Liver (tissue), 8 donors: ENCODE measurements at regions not wholly inside any gene's neighbourhood (a gene's known extent, or its start where the extent isn't known, plus 50 kb on each side); places are given as distances from the start of the nearest gene placed in this dataset.

ENCODE experiments used
- DNase-seq: peaks from one replicate; pipeline ENCODE4 v3.0.0-alpha.2; 2017; ENCODE audit warnings: low spot score
- H3K27ac ChIP-seq, 2 donors: one replicate each; pipeline ENCODE4 v1.7.0; 2013; ENCODE audit warnings: inconsistent platforms in 2 of 2, low read length in 2 of 2, control low read depth in 1 of 2, low read depth in 1 of 2, mild to moderate bottlenecking in 1 of 2
- H3K27me3 ChIP-seq, 4 donors: one replicate each; pipeline versions ENCODE4 v1.6.1 to v1.7.0; 2013; ENCODE audit warnings: low read length in 3 of 4, inconsistent platforms in 1 of 4, mild to moderate bottlenecking in 1 of 4, moderate library complexity in 1 of 4; ENCODE audit not compliant: control insufficient read depth in 4 of 4, insufficient read depth in 4 of 4
- H3K36me3 ChIP-seq, 4 donors: one replicate each; pipeline versions ENCODE4 v1.6.1 to v1.7.0; 2013; ENCODE audit warnings: low read length in 3 of 4, mild to moderate bottlenecking in 3 of 4, low read depth in 1 of 4, moderate library complexity in 1 of 4; ENCODE audit not compliant: control insufficient read depth in 4 of 4, insufficient read depth in 3 of 4
- H3K4me1 ChIP-seq, 4 donors: one replicate each; pipeline versions ENCODE4 v1.6.1 to v1.7.0; 2013; ENCODE audit warnings: low read length in 3 of 4, mild to moderate bottlenecking in 3 of 4, moderate library complexity in 1 of 4; ENCODE audit not compliant: control insufficient read depth in 4 of 4, insufficient read depth in 4 of 4
- H3K4me3 ChIP-seq, 3 donors: one replicate each; pipeline versions ENCODE4 v1.6.1 to v1.7.0; 2013; ENCODE audit warnings: low read length in 3 of 3, control low read depth in 1 of 3, low read depth in 1 of 3, mild to moderate bottlenecking in 1 of 3
- H3K9ac ChIP-seq, 2 donors: one replicate each; pipeline ENCODE4 v1.7.0; 2013; ENCODE audit warnings: low read length in 2 of 2, mild to moderate bottlenecking in 2 of 2, moderate library complexity in 2 of 2, control low read depth in 1 of 2, low read depth in 1 of 2
- H3K9me3 ChIP-seq, 4 donors: one replicate each; pipeline versions ENCODE4 v1.6.1 to v1.7.0; 2013; ENCODE audit warnings: low read length in 3 of 4; ENCODE audit not compliant: control insufficient read depth in 4 of 4
- CTCF ChIP-seq: fragments of 150-350 bp; IDR thresholded peaks from 2 replicates; pipeline ENCODE4 v1.5.1; 2017; ENCODE audit warnings: improper control_type of control experiment, low read depth, low read length; ENCODE audit not compliant: missing input control
- EGR1 ChIP-seq, 2 donors: IDR thresholded peaks; 2 replicates each; pipeline ENCODE4 v1.6.1; 2016 to 2018; ENCODE audit warnings: antibody characterized with exemption in 2 of 2, low read depth in 2 of 2
- FOXA2 ChIP-seq: IDR thresholded peaks from 2 replicates; pipeline ENCODE4 v1.6.1; 2016; ENCODE audit warnings: antibody characterized with exemption
- GABPA ChIP-seq, 2 donors: IDR thresholded peaks in 1 of 2; conservative IDR thresholded peaks in 1 of 2; 2 replicates each; pipeline ENCODE4 v1.6.1; 2016; ENCODE audit warnings: antibody characterized with exemption in 2 of 2, mild to moderate bottlenecking in 1 of 2, moderate library complexity in 1 of 2
- HNF4A ChIP-seq, 2 donors: conservative IDR thresholded peaks; 2 replicates each; pipeline ENCODE4 v1.6.1; 2016; ENCODE audit warnings: antibody characterized with exemption in 2 of 2, mild to moderate bottlenecking in 2 of 2
- HNF4G ChIP-seq: IDR thresholded peaks from 2 replicates; pipeline ENCODE4 v1.6.1; 2016; ENCODE audit warnings: antibody characterized with exemption
- NR2F2 ChIP-seq: IDR thresholded peaks from 2 replicates; pipeline ENCODE4 v1.6.1; 2016; ENCODE audit warnings: antibody characterized with exemption
- RAD21 ChIP-seq, 2 donors: IDR thresholded peaks; 2 replicates each; pipeline ENCODE4 v1.6.1; 2016; ENCODE audit warnings: antibody characterized with exemption in 2 of 2, mild to moderate bottlenecking in 2 of 2
- REST ChIP-seq: IDR thresholded peaks from 2 replicates; pipeline ENCODE4 v1.6.1; 2016; ENCODE audit warnings: antibody characterized with exemption, mild to moderate bottlenecking
- TAF1 ChIP-seq: conservative IDR thresholded peaks from 2 replicates; pipeline ENCODE4 v1.6.1; 2016; ENCODE audit warnings: antibody characterized with exemption, mild to moderate bottlenecking
- YY1 ChIP-seq: IDR thresholded peaks from 2 replicates; pipeline ENCODE4 v1.6.1; 2016; ENCODE audit warnings: antibody characterized with exemption, mild to moderate bottlenecking
- ZBTB33 ChIP-seq: IDR thresholded peaks from 2 replicates; pipeline ENCODE4 v1.6.1; 2016; ENCODE audit warnings: antibody characterized with exemption
- WGBS: extraction: QIAGEN DNeasy Blood & Tissue Kit; methylation state at CpG from one replicate; pipeline ENCODE4 v1.1.7; 2013; 5-methylcytosine and 5-hydroxymethylcytosine counted together
- TF ChIP-seq, protein P1 (sequence below): IDR thresholded peaks from 2 replicates; pipeline ENCODE4 v1.6.1; 2016; ENCODE audit warnings: antibody characterized with exemption
- donor health status: healthy.
- donor health status: healthy.
- donor health status: healthy.
- donor health status: healthy.
- donor health status: healthy.

DNA sequence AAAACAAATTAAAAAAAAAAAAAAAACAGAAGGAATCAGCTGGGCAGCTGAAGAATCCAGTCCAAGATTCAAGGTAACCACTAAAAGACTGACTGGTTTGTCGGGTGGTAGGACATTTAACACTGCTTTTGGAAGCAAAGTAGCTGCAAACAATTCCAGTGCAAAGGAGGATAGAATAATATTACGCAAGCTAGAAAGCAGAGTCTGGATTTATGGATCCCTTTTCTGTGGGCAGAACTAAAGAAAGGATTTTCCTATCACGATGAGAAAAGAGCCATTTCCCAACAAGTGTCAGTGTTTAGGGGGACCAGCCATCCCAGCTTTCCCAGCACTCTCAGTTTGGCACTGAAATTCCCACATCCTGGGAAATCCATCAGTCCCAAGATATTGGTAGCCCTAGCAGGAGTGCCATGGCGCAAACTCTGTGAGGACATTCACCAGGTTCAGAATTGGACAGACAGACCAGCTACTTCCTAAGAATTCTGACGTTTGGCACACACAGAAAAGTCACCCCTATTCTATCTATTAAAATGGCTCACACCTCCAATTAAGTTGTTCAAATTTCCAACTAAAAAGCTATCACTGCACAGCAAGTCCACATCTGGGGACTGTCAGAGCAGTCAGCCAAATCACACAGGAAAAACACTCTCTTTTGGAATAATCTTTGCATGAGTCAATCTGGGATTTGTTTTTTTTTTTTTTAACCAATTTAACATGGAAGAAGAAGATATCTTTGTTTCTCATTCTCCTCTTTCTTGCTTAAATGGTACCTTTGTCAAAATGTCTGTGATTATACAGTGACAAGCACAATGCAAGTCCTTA lies 356.8 kb upstream of the ARID1B start:
- Histone ChIP-seq H3K4me3 (no peak overlapping the region), H3K9me3 (peaks cover 0 to 6% (median 2%) of the 10 kb centered on the region in 4 donors), H3K27me3 (no peaks in the 10 kb centered on the region), H3K36me3 (no peaks in the 10 kb centered on the region), H3K9ac (no peak overlapping the region), H3K27ac (no peak overlapping the region), H3K4me1 (peaks cover 0 to 3% (median 0%) of the 10 kb centered on the region in 4 donors)
- DNase-seq: no peak
- WGBS: 75% methylated on average over 5 of the region's 5 CpGs
- TF ChIP-seq, protein P1, sequence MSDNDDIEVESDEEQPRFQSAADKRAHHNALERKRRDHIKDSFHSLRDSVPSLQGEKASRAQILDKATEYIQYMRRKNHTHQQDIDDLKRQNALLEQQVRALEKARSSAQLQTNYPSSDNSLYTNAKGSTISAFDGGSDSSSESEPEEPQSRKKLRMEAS: no peak
- TF ChIP-seq NR2F2: no peak
- no peak for TF ChIP-seq HNF4A (conservative IDR thresholded peaks at IDR 0.05)
- no peak for TF ChIP-seq TAF1
- no peak for TF ChIP-seq REST
- no peak for TF ChIP-seq HNF4G
- no peak for TF ChIP-seq FOXA2
- TF ChIP-seq GABPA (IDR thresholded peaks at IDR 0.05 in 1 of 2, conservative IDR thresholded peaks at IDR 0.05 in 1 of 2): no peak
- TF ChIP-seq CTCF: no peak
- no peak for TF ChIP-seq RAD21 (IDR thresholded peaks at IDR 0.05)
- TF ChIP-seq ZBTB33: no peak
- no peak for TF ChIP-seq YY1
- TF ChIP-seq EGR1 (IDR thresholded peaks at IDR 0.05; ENCODE audit: low read depth in 2 of 2): no peak

- no peaks in the 10 kb centered on the region for H3K27me3 ChIP-seq
- H3K9me3 ChIP-seq: peaks cover 0 to 6% (median 2%) of the 10 kb centered on the region in 4 donors
- no peak overlapping the region for H3K4me3 ChIP-seq
- peaks cover 0 to 3% (median 0%) of the 10 kb centered on the region in 4 donors for H3K4me1 ChIP-seq
- no peak for TF ChIP-seq EGR1 (IDR thresholded peaks at IDR 0.05; ENCODE audit: low read depth in 2 of 2)
- TF ChIP-seq NR2F2: no peak
- TF ChIP-seq HNF4A (conservative IDR thresholded peaks at IDR 0.05): no peak
- no peak for TF ChIP-seq REST
- no peaks in the 10 kb centered on the region for H3K36me3 ChIP-seq
- no peak overlapping the region for H3K27ac ChIP-seq
- DNase-seq: no peak
- H3K9ac ChIP-seq: no peak overlapping the region
- WGBS: 90% methylated on average over 2 of the region's 2 CpGs
Observed at GRCh38 chr6:156419594-156419993, 357.6 kb upstream of the ARID1B start.
